Spleen (tissue), 7 donors: ENCODE measurements at regions not wholly inside any gene's neighbourhood (a gene's known extent, or its start where the extent isn't known, plus 50 kb on each side); places are given as distances from the start of the nearest gene placed in this dataset.

Experiments used
- POLR2A ChIP-seq, 3 donors: fragments of 450-650 bp; IDR thresholded peaks; one replicate each; pipeline ENCODE4 v1.5.1; 2017; ENCODE audit warnings: antibody characterized with exemption in 3 of 3, mild to moderate bottlenecking in 1 of 3
- POLR2AphosphoS5 ChIP-seq, 3 donors: sonication (generic); formaldehyde crosslinking; IDR thresholded peaks; one replicate each; pipeline ENCODE4 v1.5.1; 2017; ENCODE audit warnings: antibody characterized with exemption in 3 of 3
- TF ChIP-seq, protein P1 (sequence below), 11 experiments: fragments of 200-600 bp in 7 of 11; fragments of 450-650 bp in 4 of 11; sonication (generic) in 4 of 11; IDR thresholded peaks in 8 of 11; conservative IDR thresholded peaks in 3 of 11; 1 replicate in 7 of 11; 2 replicates in 4 of 11; pipeline versions ENCODE4 v1.4.0 to v1.8.0; 2016 to 2021; ENCODE audit warnings: antibody characterized with exemption in 11 of 11, inconsistent platforms in 4 of 11, mild to moderate bottlenecking in 1 of 11
- donor health status: DM: no; HTN: no; CAD: no; lungs with moderate emphysema.
- donor health status: DM: no; HTN: no; CAD: no.
- donor health status: DM: no; HTN: no; CAD: no.

DNA sequence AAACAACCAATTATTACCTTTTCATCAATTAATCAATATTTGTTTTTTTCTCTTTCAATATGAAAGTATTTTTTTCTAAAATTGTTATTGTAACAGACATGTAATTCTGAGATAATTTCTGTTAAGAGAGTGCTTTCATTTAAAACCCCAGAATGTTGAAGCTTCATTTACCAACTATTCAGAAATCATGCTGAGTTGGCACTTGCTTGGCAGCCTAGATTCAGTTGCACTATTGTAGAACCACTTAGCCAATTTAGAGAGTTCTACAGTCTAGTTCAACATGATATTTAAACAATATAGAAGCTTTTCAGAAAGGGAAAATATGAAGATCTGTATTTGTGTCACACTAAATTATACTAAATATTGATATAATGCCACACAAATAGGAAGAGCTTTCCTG, 56.1 kb upstream of the NKAIN2 start:
- TF ChIP-seq, protein P1, sequence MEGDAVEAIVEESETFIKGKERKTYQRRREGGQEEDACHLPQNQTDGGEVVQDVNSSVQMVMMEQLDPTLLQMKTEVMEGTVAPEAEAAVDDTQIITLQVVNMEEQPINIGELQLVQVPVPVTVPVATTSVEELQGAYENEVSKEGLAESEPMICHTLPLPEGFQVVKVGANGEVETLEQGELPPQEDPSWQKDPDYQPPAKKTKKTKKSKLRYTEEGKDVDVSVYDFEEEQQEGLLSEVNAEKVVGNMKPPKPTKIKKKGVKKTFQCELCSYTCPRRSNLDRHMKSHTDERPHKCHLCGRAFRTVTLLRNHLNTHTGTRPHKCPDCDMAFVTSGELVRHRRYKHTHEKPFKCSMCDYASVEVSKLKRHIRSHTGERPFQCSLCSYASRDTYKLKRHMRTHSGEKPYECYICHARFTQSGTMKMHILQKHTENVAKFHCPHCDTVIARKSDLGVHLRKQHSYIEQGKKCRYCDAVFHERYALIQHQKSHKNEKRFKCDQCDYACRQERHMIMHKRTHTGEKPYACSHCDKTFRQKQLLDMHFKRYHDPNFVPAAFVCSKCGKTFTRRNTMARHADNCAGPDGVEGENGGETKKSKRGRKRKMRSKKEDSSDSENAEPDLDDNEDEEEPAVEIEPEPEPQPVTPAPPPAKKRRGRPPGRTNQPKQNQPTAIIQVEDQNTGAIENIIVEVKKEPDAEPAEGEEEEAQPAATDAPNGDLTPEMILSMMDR (IDR thresholded peaks at IDR 0.05 in 8 of 11, conservative IDR thresholded peaks at IDR 0.05 in 3 of 11) = no peak
- no peak for TF ChIP-seq POLR2A (IDR thresholded peaks at IDR 0.05)
- no peak for TF ChIP-seq POLR2AphosphoS5 (IDR thresholded peaks at IDR 0.05)
